HG02943 (cell line): ENCODE measurements at regions not wholly inside any gene's neighbourhood (a gene's known extent, or its start where the extent isn't known, plus 50 kb on each side); places are given as distances from the start of the nearest gene placed in this dataset.
"Not testable (repeated sequence)": the region's sequence is repeated elsewhere in the genome, so short reads cannot be mapped to it uniquely, and the experiment has no call there.

Source experiments
- ATAC-seq: cut with Tn5 transposase; IDR thresholded peaks from one replicate; pipeline ENCODE4 v1.9.1; 2021; ENCODE audit warnings: mild to moderate bottlenecking, low read depth, moderate library complexity; ENCODE audit not compliant: unreplicated experiment

DNA sequence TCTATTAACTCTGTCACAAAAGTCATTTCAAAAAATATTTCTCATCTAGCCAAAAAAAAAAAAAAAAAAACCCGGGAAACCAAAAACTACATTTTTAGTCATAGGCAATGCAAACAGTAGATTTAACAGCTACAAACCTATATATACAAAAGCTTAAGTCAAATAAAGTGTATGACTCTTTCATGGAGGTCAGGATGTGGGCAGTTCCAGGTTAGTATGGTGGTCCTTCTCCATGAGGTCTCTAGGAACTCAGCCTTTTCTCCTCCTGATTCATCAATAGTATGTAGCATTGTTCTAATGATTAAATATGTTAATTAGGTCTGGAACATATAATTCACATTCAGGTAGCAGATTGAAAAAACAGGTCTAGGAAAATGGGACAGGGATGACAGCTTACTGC, 586.5 kb downstream of the SLC16A7 start:
- no peak for ATAC-seq

DNA sequence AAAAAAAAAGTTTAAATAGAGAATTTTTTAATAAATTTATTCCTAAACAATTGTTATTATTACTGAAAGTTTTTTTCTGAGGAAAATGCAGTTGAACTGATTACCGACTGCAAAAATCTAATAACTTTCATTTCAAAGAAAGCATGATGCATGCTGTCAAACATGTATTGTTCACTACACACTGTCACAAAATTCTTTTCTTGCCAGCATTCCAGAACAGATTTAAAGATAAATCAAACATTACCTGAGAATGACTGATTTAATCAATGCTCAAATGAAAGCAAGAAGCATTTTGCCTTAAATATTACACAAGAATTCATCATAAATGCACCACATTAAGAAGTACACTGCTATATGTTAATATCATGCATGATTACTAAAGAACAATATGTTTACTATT, 588.3 kb downstream of the SLC16A7 start:
- ATAC-seq, result no peak

DNA sequence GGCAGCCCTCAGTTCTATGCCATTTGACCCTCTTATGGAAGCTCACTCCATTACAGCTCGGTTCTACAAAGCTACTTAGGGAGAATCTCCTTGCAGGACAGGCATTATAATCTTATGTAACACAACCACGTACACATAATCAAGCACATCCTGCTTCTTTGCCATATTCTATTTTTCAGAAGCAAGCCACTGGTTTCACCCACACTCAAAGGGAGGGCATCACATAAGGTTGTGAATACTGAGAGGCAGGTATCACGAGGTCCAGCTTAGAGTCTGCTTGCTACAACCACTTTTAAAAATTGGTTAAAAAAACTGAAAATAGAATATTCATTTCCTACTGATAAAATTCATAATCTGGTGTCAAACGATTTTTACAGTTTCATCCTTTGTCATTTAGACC, 589.2 kb downstream of the SLC16A7 start:
- no peak for ATAC-seq

DNA sequence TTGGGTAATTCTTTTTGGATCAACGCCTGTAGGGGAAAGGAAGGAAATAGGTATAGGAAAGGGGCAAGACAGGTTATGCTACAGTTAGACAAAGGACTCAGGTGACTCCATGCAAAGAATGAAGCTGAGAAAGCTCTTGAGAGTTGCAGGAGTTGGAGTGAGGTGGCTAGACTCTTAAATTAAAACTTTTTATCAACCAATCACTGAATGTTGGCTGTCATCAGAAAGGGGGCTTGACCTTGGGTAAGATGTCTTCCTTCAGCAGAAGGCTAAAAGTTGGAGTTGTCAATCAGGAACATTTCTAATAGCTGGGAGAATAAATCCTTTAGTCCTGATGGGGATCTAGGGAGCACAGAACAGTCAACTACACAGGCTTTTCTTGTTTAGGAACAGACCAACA, 595.4 kb downstream of the SLC16A7 start:
- ATAC-seq, result no peak

DNA sequence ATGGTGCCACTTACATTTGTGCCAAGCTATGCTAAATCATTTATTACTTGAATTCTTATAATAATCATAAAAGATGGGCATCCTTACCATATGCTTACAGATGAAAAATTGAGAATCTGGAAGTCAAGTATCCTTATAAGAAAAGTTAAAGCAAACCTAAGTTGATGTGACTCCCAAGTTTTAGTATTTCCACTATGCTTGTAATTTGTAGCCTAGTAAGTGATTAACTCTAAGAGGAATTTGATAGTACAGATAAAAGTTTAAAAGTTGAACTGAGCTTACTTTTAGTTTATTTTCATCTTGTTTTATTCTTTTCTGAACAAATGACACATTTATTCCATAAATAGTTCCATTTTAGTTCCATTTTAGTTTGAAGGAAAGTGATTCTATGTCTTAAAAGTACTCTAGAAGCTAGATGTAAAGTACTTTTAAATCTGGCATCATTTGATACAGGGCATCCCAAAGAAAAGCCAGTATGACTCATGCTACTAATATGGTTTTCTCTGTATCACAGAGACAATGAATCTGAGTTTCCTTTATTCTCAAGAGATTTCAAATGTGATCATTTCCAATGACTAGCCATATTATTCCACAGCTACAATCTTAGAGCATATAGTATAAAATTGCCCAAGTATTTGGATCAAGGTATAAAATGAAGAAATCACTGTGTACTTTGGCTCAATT, 596.0 kb downstream of the SLC16A7 start:
- no peak for ATAC-seq

DNA sequence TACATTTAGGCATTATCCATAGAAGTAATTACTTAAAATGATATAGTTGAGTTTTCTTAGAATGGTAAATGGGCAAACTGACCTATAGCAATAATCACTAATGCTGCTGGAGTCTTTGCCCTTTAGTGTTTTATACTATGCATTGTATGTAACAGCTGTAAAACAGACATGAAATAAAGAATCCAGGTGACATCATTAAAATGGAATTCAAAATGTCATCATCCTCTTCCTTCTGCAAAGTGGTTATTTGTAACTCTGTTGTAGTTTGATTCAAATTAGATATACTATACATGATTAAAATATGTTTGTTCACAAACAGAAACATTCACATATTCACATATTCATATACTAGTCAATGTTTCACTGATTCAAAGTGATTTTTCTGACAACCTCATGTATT, 598.8 kb downstream of the SLC16A7 start:
- no peak for ATAC-seq

DNA sequence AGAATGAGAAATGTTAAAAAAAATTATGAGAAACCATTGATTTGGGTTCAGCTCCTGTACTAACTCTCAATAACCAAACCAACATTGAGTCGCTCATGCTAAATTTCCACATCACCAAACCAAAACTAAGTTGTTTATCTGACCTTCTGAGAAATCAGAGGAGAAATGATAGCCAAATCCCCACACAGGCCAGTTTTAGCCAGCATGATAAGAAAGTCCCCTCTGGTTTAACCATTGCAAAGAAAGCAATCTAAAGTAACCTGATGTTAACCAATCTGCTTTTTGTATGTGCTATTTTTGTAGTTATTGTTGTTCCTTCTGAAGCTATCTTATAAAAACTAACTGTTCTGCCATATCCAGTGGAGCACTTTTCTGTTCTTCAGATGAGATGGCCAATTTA, 599.7 kb downstream of the SLC16A7 start:
- no peak for ATAC-seq

DNA sequence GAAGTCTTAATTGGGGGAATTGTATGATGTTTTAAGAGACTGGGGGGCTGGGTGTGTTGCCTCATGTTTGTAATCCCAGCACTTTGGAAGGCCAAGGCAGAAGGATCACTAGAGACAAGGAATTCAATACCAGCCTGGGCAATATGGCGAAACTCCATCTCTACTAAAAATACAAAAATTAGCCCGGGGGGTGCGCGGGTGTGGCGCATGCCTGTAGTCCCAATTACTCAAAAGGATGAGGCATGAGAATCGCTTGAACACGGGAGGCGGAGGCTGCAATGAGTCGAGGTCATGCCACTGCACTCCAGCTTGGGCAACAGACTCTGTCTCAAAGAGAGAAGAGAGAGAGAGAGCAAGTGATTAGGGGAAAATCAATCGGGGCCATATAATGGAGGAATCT, 600.5 kb downstream of the SLC16A7 start:
- ATAC-seq, result no peak

DNA sequence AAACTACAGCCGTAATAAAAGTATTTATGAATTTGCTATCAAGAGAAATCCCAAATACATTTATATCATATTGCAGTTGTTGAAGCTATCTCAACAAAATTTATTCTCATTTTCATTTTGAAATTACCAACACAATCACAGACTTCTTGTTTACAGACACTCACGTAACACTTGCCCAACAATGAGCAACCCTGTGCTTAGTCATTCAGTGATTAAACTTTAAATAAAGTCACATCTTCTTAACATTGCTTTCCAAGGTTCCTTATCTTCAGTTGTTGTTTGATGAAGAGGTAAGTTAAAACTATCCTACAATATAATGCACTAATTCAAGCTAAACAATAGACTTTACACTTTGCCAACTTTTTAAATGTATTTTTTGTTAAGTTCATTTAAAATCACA, 601.8 kb downstream of the SLC16A7 start:
- no peak for ATAC-seq

DNA sequence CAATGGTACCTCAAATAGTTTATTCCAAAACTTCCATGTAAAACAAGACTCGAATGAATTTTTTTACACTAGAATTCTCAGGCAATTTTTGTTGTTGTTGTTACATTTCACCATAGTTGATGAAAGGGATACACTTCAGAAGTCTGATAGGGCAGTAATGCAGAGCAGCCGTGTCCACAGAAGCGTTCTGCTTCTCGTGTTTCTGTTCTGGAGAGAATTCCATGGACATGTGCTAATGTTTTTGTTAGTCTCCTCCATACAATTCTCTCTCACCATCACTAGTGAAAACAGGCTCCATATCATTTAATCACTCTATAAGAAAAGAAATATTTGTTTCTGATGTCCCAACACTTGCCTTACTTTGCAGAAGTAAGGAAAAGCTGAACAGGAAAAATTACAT, 606.1 kb downstream of the SLC16A7 start:
- ATAC-seq, result no peak

DNA sequence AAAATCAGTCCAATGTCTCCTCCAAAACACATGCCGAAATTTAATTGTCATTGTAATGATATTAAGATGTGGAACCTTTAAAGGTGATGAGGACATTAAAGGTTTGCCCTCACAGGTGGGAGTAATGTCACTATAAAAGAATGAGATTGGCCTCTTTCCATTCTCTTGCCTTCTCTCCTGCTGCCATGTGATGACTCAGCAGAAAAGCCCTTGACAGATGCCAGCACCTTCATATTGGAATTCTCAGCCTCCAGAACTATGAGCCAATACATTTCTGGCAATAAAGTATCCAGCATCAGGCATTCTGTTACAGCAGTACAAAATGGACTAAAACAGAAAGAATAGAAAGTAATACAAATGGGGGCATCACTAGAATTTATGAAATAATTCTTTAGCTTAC, 609.7 kb downstream of the SLC16A7 start:
- no peak for ATAC-seq

DNA sequence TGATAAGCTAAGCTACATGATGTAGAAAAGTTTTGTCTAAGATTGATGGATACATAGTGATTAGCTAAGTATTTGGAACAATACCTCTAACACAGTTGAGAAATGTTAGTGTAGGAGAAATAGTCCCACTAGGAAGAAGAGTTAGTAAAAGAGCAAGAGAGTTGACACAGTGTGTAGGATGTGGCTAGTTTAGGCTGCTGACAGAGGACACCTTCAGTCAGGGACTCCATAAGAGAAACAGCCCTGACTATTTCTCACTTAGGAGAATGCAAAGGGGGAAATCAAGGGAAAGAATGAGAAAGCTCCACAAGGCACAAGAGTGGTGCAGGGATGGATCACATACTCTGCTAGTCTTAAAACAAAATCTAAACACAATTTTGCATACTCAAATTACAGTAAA, 613.7 kb downstream of the SLC16A7 start:
- no peak for ATAC-seq

DNA sequence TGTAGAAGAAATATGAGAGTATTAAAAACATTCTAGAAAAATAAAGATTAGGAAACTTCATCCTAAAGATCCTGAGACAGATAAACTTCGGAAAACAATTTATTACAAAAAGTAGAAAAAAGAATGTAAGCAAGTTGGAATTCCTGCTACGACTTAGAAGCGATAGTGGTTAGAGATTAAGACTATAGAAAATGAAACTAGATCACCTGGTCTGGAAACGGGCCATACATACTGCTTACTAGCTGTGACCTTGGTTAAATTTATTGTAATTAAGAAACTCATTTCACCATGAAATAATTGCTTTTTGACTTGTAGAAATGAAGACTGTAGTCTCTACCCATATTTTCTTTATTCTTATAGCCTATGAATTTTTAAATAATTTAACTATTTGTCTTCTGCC, 614.1 kb downstream of the SLC16A7 start:
- no peak for ATAC-seq

DNA sequence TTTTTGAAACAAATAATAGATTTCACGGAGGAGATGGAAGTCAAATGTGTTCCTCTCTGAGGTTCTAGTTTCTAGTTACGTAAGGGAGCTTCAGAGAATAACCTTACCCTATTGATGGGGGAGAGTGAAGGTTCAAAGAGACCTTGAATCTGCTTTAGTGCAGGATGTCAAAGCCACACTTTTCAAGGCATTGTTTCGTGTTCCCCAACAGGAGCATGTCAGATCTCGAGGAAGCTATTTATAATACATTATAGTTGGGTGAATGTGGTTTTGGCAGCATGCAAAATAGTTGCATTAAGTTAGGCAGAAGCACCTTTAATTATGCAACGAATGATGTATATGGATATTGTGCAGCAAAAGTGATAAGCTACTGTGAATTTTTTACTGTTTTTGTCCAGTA, 614.9 kb downstream of the SLC16A7 start:
- ATAC-seq, result no peak

DNA sequence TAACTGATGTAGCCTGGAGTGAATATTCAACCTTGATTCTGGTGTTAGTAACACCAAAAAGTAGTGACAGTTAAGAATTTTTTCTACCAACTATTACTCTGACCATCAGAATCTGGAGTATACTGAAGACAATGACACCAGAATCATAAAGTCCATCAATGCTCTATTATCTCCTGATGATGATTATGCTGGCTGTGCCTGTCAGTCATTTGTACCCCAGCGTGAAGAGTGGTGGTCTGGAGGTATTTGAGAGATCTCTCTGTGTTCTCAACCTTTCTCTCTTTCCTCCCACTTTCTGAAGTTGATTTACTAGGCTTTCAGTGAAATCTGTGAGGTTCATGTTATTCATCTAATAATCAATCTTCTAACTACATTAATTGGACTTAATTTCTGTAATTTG, 615.4 kb downstream of the SLC16A7 start:
- no peak for ATAC-seq

DNA sequence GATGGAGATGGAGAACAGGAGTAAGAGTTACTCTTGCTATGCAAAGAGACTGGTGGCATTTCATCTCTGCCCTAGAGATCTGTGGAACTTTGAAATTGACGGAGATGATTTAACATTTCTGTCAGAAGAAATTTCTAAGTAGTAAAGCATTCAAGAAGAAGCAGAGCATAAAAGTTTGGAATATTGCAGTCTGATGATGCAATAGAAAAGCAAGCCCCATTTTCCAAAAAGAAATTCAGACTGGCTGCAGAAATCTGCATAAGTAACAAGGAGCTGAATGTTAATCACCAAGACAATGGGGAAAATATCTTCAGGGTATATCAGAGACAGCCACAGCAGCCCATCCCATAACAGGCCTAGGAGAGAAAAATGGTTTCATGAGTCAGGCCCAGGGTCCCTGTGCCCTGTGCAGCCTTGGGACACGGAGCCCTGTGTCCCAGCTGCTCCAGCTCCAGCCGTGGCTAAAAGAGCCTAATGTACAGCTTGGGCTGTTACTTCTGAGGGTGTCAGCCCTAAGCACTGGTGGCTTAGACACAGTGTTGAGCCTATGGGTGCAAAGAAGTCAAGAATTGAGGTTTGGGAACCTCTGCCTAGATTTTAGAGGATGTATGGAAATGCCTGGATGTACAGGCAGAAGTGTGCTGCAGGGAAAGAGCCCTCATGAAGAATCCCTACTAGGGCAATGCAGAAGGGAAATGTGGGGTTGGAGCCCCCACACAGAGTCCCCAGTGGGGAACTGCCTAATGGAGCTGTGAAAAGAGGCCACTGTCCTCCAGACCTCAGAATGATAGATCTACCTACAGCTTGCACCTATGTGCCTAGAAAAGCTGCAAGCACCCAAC, 616.6 kb downstream of the SLC16A7 start:
- no peak for ATAC-seq

DNA sequence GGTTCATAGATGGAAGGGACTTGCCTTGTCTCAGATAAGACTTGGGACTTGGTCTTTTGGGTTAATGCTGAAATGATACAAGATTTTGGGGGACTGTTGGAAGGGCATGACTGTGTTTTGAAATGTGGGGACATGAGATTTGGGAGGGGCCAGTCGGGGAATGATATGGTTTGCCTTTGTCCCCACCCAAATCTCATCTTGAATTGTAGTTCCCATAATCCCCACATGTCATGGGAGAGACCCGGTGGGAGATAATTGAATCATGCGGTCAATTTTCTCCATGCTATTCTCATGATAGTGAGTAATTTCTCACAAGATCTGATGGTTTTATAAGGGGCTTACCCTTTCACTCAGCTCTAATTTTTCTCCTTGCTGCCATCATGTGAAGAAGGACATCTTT, 617.4 kb downstream of the SLC16A7 start:
- ATAC-seq, result not testable (repeated sequence)

DNA sequence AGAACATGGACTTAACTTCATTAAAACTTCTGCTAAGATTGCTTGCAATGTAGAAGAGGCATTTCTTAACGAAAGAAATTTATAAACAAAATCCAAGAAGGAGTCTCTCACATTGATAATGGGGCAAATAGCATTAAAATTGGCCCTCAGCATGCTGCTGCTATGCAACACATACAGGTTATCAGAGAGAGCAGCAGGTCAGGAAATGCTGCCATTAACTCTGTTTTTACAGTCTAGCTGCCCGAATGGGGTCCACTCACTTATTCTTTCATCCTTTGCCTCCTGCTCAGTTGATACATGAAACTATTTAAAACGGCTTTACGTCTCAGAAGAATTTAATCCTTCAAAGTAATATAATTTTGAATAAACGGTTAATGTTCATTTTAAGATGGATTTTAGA, 620.4 kb downstream of the SLC16A7 start:
- ATAC-seq, result no peak

DNA sequence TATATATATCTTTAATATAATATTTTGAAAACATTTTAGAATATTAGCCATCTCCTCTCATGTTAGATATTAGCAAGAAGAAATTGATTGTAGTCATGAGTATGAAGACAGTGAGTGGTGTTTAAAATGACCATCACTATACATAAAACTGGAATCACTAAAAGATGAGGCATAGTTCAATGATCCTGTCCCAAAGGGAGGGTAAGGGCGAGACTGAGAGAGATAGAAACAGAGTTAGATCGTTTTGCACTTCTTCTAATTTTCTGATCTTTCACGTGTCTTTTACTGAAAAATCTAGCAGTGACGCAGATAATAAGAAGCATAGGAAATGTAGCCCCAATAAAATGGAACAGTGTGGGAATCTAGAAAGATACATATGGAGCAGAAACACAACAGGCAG, 627.4 kb downstream of the SLC16A7 start:
- no peak for ATAC-seq

DNA sequence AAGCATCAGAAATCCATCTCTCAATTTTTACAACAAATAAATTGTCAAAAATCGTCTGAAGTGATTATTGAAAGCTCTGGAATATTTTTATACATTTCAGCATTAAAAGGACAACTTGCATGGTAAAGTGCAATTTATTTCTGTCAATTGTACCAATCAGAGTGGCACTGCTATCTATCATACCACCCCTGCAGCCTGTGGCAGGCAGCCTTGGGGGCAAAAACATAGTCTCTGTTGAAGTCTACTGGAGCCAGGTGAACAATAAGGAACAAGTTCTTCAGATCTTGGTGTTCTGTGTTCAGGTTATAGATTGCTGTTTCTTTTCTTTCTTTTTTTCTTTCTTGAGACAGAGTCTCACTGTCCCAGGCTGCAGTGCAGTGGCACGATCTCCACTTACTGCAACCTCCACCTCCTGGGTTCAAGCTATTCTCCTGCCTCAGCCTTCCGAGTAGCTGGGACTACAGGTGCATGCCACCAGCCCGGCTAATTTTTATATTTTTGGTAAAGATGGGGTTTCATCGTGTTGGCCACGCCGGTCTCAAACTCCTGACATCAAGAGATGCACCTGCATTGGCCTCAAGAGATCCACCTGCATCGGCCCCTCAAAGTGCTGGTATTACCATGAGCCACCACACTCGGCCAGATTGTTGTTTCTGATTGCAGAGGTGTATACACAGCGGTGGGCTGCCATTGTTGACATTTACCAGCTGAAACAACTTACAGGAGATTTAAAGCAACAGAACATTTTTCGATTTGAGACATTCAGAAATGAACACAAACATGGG, 629.6 kb downstream of the SLC16A7 start:
- ATAC-seq, result no peak

DNA sequence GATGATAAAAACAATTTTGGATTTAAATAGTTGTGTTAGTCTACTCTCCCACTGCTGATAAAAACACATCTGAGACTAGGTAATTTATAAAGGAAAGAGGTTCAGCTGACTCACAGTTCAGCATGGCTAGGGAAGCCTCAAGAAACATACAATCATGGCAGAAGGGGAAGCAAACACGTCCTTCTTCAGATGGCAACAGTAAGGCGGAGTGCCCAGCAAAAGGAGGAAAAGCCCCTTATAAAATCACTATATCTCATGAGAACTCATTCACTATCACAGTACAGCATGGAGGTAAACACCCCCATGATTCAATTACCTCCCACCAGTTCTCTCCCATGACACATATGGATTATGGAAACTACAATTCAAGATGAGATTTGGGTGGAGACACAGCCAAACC, 632.1 kb downstream of the SLC16A7 start:
- no peak for ATAC-seq
